Inferior parietal cortex (tissue), 1 donor: ENCODE measurements at regions not wholly inside any gene's neighbourhood (a gene's known extent, or its start where the extent isn't known, plus 50 kb on each side); places are given as distances from the start of the nearest gene placed in this dataset.

Source experiments
- DNase-seq: peaks from one replicate; pipeline ENCODE4 v3.0.0-alpha.2; 2016; ENCODE audit errors: extremely low spot score

GRCh38 chr3:13210221-13210975, 137.2 kb upstream of the IQSEC1 start:
- DNase-seq = no peak

- DNase-seq = no peak
These were observed 136.4 kb upstream of the IQSEC1 start for GRCh38 chr3:13209634-13209997.

- DNase-seq = no peak
These were observed 135.7 kb upstream of the IQSEC1 start for GRCh38 chr3:13208706-13209633.

- DNase-seq = no peak
These were observed 134.9 kb upstream of the IQSEC1 start for GRCh38 chr3:13207975-13208705.

- DNase-seq = no peak
These were observed 134.3 kb upstream of the IQSEC1 start for GRCh38 chr3:13207578-13207922.

- DNase-seq = no peak
These were observed 133.8 kb upstream of the IQSEC1 start for GRCh38 chr3:13206799-13207577.

GRCh38 chr3:13205567-13206143, 132.4 kb upstream of the IQSEC1 start:
- DNase-seq = no peak

GRCh38 chr3:13204177-13204581, 130.9 kb upstream of the IQSEC1 start:
- no peak for DNase-seq

- DNase-seq = no peak
These were observed 130.4 kb upstream of the IQSEC1 start for GRCh38 chr3:13203398-13204176.

- DNase-seq = no peak
These were observed 129.6 kb upstream of the IQSEC1 start for GRCh38 chr3:13202744-13203397.

GRCh38 chr3:13201851-13202250, 128.6 kb upstream of the IQSEC1 start:
- no peak for DNase-seq

GRCh38 chr3:13200946-13201345, 127.7 kb upstream of the IQSEC1 start:
- DNase-seq = no peak

GRCh38 chr3:13200465-13200864, 127.2 kb upstream of the IQSEC1 start:
- no peak for DNase-seq

- DNase-seq = no peak
These were observed 126.7 kb upstream of the IQSEC1 start for GRCh38 chr3:13199899-13200451.

GRCh38 chr3:13199006-13199776, 126.0 kb upstream of the IQSEC1 start:
- DNase-seq = no peak

GRCh38 chr3:13198264-13198879, 125.1 kb upstream of the IQSEC1 start:
- DNase-seq = no peak

GRCh38 chr3:13197795-13198194, 124.6 kb upstream of the IQSEC1 start:
- DNase-seq = no peak

GRCh38 chr3:13197281-13197680, 124.1 kb upstream of the IQSEC1 start:
- DNase-seq = no peak
